Gastroesophageal sphincter (tissue), 4 donors: ENCODE measurements at regions not wholly inside any gene's neighbourhood (a gene's known extent, or its start where the extent isn't known, plus 50 kb on each side); places are given as distances from the start of the nearest gene placed in this dataset.

Experiments used
- ATAC-seq: fragments of 150-250 bp; one replicate; pipeline ENCODE4 v1.9.1; 2016; ENCODE audit warnings: mild to moderate bottlenecking, moderate library complexity
- H3K27ac ChIP-seq, 4 donors: fragments of 200-600 bp; sonication (generic) in 3 of 4; 1 replicate in 3 of 4; 2 replicates in 1 of 4; pipeline ENCODE4 v1.5.1; 2016 to 2019
- H3K27me3 ChIP-seq: fragments of 200-600 bp; sonication (generic); one replicate; pipeline ENCODE4 v1.5.1; 2019
- H3K36me3 ChIP-seq, 2 donors: fragments of 200-600 bp; sonication (generic); one replicate each; pipeline ENCODE4 v1.5.1; 2019; ENCODE audit warnings: control low read depth in 1 of 2
- H3K4me1 ChIP-seq, 3 donors: fragments of 200-600 bp; sonication (generic); 1 replicate in 2 of 3; 2 replicates in 1 of 3; pipeline ENCODE4 v1.5.1; 2016 to 2019; ENCODE audit warnings: control low read depth in 2 of 3
- H3K4me3 ChIP-seq, 2 donors: fragments of 200-600 bp; sonication (generic); one replicate each; pipeline ENCODE4 v1.5.1; 2019; ENCODE audit warnings: mild to moderate bottlenecking in 1 of 2, moderate library complexity in 1 of 2
- H3K9me3 ChIP-seq, 3 donors: fragments of 200-600 bp; sonication (generic); one replicate each; pipeline ENCODE4 v1.5.1; 2017 to 2019; ENCODE audit warnings: control low read depth in 2 of 3
- EP300 ChIP-seq: sonication (generic); formaldehyde crosslinking; IDR thresholded peaks from one replicate; pipeline ENCODE4 v1.6.1; 2017; ENCODE audit warnings: antibody characterized with exemption, mild to moderate bottlenecking
- POLR2A ChIP-seq, 2 donors: fragments of 450-650 bp; IDR thresholded peaks; one replicate each; pipeline ENCODE4 v1.6.1; 2017; ENCODE audit warnings: antibody characterized with exemption in 2 of 2, mild to moderate bottlenecking in 2 of 2, moderate library complexity in 1 of 2
- POLR2AphosphoS5 ChIP-seq: sonication (generic); formaldehyde crosslinking; IDR thresholded peaks from one replicate; pipeline ENCODE4 v1.6.1; 2017; ENCODE audit warnings: antibody characterized with exemption
- WGBS, 2 donors: methylation state at CpG; one replicate each; pipeline ENCODE4 v1.1.5; 2018; ENCODE audit warnings: low coverage in 1 of 2; 5-methylcytosine and 5-hydroxymethylcytosine counted together
- TF ChIP-seq, protein P1 (sequence below), 4 experiments: fragments of 200-600 bp in 2 of 4; fragments of 450-650 bp in 2 of 4; sonication (generic) in 1 of 4; IDR thresholded peaks; one replicate each; pipeline ENCODE4 v1.5.1; 2017 to 2019; ENCODE audit warnings: antibody characterized with exemption in 4 of 4, mild to moderate bottlenecking in 2 of 4, moderate library complexity in 2 of 4

DNA sequence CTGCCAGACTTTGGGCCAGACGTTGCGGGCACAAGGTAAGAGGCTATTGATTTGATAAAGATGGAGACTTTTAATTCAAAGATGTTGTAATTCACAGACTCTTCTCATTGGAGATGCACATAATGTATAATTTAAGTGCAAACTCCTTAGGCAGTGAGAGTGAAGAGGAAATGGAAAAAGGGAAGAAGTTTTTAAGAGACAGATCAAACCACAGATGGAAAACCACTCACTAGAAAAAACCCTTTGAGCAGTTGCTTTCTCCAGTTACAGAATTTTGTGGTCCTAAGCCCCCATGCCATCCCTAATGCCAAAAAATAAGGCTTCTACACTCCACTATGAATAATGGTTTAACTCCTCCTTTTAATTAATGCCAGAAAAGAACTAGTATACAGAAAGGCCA, 977.1 kb upstream of the PRKX start:
- TF ChIP-seq POLR2A (IDR thresholded peaks at IDR 0.05) (no peak), EP300 (no peak), POLR2AphosphoS5 (no peak)
- TF ChIP-seq, protein P1, sequence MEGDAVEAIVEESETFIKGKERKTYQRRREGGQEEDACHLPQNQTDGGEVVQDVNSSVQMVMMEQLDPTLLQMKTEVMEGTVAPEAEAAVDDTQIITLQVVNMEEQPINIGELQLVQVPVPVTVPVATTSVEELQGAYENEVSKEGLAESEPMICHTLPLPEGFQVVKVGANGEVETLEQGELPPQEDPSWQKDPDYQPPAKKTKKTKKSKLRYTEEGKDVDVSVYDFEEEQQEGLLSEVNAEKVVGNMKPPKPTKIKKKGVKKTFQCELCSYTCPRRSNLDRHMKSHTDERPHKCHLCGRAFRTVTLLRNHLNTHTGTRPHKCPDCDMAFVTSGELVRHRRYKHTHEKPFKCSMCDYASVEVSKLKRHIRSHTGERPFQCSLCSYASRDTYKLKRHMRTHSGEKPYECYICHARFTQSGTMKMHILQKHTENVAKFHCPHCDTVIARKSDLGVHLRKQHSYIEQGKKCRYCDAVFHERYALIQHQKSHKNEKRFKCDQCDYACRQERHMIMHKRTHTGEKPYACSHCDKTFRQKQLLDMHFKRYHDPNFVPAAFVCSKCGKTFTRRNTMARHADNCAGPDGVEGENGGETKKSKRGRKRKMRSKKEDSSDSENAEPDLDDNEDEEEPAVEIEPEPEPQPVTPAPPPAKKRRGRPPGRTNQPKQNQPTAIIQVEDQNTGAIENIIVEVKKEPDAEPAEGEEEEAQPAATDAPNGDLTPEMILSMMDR (IDR thresholded peaks at IDR 0.05): no peak
- WGBS, 2 donors: 93 to 100% methylated on average over 2 of the region's 2 CpGs

DNA sequence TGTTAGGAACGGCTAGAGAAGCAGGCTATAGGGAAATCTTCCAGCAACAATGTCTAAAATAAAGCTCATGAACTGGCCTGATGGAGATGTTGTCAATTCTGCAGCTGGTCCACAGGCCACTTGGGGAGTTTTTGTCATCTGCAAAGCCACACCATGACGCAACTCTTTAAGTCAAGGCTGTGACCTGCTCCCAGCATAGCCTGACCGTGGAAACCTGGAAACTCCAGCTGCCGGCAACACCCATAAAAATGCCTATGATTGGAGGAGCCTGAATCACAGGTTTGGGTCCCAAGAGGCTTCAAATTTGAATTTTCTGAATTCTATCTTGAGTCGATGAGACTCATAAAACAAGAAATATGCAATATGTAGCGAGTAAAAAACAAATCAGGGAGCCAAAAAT, 969.2 kb upstream of the PRKX start:
- TF ChIP-seq, protein P1 (IDR thresholded peaks at IDR 0.05): no peak
- TF ChIP-seq POLR2AphosphoS5: no peak
- TF ChIP-seq POLR2A (IDR thresholded peaks at IDR 0.05): no peak
- TF ChIP-seq EP300: no peak
- no peak for ATAC-seq
- Histone ChIP-seq H3K9me3 (no peaks in the 10 kb centered on the region), H3K4me1 (no peaks in the 10 kb centered on the region), H3K4me3 (no peak overlapping the region), H3K27me3 (no peaks in the 10 kb centered on the region), H3K36me3 (no peaks in the 10 kb centered on the region), H3K27ac (no peak overlapping the region)
- WGBS, 2 donors: 68 to 93% methylated on average over 4 to 5 of the region's 6 CpGs

More for the DNA sequence above, 977.1 kb upstream of the PRKX start:
- Histone ChIP-seq H3K27ac (no peak overlapping the region), H3K4me1 (no peaks in the 10 kb centered on the region), H3K27me3 (no peaks in the 10 kb centered on the region), H3K4me3 (no peak overlapping the region), H3K36me3 (no peaks in the 10 kb centered on the region), H3K9me3 (no peaks in the 10 kb centered on the region)
- no peak for ATAC-seq

DNA sequence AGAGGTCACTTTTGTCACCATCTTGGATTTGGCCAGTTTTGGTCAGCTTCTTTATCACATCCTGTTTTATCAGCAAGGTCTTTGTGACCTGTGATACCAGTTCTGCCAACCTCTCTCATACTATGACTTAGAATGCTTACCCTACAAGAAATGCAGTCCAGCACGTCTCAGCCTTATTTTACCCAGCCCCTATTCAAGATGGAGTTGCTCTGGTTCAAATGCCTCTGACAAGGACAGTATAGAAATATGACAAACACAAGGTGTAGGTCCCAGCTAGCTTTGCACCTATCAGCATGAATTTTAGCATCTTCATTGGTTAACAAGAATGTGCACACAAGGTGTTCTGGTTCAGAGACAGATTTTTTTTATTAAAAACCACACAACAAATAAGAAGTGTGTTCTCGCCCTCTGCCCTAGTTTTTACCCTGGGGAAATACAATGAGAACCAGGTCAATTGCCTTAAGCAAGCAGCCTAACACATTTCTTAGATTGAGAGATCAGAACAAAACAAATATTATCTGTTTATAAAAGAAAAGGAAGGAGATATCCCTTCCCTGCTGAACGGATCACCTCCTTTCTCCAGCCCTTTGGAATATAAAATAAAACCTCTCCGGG, 962.3 kb upstream of the PRKX start:
- Histone ChIP-seq H3K27ac (no peak overlapping the region), H3K4me1 (no peaks in the 10 kb centered on the region), H3K27me3 (no peaks in the 10 kb centered on the region), H3K9me3 (no peaks in the 10 kb centered on the region), H3K4me3 (no peak overlapping the region), H3K36me3 (no peaks in the 10 kb centered on the region)
- WGBS, 2 donors: 41 to 63% methylated on average over 3 of the region's 4 CpGs
- TF ChIP-seq, protein P1 (IDR thresholded peaks at IDR 0.05): no peak
- TF ChIP-seq POLR2AphosphoS5: no peak
- no peak for ATAC-seq

DNA sequence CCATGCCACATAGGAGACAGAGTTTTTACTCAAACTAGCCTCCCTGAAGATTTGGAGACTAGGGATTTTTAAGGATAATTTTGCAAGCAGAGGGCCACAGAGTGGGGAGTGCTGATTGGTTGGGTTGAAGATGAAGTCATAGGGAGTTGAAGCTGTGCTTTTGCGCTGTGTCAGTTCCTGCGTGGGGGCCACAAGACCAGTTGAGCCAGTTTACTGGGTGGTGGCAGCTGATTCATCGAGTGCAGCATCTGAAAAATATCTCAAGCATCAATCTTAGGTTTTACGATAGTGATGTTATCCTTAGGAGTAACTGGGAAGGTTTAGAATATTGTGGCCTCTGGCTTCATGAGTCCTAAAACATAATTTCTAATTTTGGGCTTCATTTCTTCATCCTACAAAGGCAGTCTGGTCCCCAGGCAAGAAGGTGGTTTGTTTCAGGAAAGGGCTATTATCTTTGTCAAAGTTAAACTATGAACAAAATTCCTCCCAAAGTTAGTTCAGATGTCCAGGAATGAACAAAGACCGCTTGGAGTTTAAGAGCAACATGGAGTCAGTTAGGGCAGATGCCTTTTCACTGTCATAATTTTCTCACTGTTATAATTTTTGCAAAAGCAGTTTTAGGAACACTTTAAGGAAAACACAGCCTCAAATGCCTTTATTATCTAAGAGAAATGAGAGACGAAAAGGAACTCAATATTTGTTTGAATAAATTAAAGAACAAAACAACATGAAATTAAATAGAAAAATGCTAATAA, 960.8 kb upstream of the PRKX start:
- TF ChIP-seq POLR2A (IDR thresholded peaks at IDR 0.05): no peak
- no peak for TF ChIP-seq EP300
- TF ChIP-seq, protein P1 (IDR thresholded peaks at IDR 0.05): no peak
- no peak for TF ChIP-seq POLR2AphosphoS5
- WGBS, 2 donors: 73 to 88% methylated on average over 2 to 3 of the region's 6 CpGs
- Histone ChIP-seq H3K27ac (no peak overlapping the region), H3K9me3 (no peaks in the 10 kb centered on the region), H3K4me1 (no peaks in the 10 kb centered on the region), H3K4me3 (no peak overlapping the region), H3K27me3 (no peaks in the 10 kb centered on the region), H3K36me3 (no peaks in the 10 kb centered on the region)
- ATAC-seq: no peak

DNA sequence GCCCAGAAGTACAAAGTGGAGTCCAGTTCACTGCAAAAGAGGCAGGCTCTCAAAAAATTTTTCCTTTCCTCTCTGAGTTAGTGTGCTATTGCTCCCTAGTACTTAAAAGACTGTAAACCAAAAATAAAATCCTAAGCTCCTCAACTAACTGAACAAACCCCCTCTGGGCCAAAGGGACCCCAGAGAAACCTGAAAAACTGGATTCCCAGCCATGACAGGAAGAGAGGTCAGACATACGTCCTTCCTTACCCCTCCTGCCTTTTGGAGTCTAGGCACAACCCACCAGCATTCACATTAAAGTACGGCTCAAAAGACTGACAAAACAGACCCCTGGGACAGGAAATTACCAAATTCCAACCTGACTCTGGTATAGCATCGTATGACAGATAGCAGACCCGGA, 957.9 kb upstream of the PRKX start:
- WGBS, 2 donors: 13% methylated on average over 1 of the region's 4 CpGs; no CpG with 5 or more reads in 1 of the 2 donors
- Histone ChIP-seq H3K27me3 (no peaks in the 10 kb centered on the region), H3K4me3 (no peak overlapping the region), H3K36me3 (no peaks in the 10 kb centered on the region), H3K4me1 (no peaks in the 10 kb centered on the region), H3K27ac (no peak overlapping the region), H3K9me3 (no peaks in the 10 kb centered on the region)
- TF ChIP-seq POLR2A (IDR thresholded peaks at IDR 0.05) (no peak), EP300 (no peak), POLR2AphosphoS5 (no peak)
- TF ChIP-seq, protein P1 (IDR thresholded peaks at IDR 0.05): no peak
- ATAC-seq: no peak
